SKM-1 treated with dmso at 0.1 percent for 144 hours (cell line): ENCODE measurements at regions not wholly inside any gene's neighbourhood (a gene's known extent, or its start where the extent isn't known, plus 50 kb on each side); places are given as distances from the start of the nearest gene placed in this dataset.

Source experiments
- DNase-seq: peaks from one replicate; lab custom pipeline; 2025; ENCODE audit not compliant: unreplicated experiment; lab: John Stamatoyannopoulos, UW

DNA sequence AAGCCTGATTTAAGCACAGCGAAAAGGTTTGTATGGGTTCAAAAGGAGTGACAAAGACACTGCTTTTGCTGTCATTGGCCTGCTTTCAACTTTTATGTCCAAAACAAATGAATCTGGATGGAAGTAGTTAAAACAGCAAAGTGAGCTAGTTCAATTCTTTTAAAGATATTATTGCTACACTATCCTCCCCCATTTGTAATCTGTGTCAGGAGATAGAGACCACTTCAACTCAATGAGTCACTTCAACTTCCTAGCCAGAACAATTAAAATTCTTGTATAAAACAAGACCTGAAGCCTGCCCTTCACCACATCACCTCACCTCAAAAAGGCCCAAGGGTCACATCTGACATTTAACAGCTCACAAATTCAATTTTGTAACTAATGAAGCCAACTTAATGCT is 364.1 kb upstream of the LYPLAL1 start:
- DNase-seq, result no peak

DNA sequence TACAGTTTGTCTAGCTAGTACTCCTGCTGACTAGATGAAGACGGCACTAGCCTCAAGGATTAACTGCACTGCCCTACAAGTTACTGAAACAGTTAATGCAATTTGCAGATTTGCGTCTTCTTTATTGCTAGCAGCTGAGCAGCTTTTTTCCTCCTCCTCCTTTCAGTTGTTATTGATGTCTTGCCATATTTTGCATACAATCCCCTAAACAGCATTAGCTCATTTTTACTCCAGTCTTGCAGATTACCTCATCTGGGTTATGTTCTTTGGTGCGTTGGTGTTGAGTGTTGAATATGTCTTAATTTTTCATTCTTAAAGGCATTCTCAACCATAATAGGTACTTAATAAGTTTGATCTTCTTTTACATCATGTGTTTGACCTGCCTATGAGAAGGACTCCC is 363.4 kb upstream of the LYPLAL1 start:
- DNase-seq, result no peak

DNA sequence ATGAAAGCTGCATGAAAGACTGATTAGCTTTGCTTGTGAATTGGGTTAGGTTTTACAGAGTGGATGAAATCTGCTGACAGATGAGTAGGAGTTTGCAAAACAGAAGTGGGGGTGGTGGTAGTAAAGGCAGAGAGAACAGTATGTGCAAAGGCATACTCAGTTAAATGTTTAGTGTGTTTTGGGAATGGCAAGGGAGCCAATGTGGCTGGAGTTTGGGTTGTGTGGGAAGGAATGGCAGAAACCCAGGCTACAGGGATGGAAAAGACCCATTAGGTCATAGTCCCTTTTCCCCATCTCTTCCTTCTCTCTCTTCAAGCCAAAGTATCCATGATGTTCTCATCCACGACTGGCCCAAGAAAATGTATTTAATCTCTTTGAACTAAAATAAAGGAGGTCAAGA is 362.2 kb upstream of the LYPLAL1 start:
- DNase-seq, result no peak

DNA sequence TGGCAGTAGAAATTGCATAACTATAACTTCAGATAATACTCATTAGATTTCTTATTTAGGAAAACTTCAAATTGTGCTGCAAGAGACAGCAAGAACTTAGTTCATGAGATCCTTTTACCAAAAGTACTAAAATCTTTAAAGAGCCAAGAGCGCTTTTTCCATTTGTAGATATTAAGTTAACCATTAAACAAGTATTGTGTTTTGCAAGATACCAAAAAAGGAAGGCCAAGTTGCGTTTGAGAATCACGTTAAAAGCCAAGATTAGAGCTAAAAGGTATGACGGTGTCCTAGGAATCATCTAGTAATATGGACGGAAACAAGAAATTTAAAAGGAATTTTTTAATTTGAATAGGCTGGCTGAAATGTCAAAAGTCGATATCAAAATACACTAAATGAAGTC is 361.3 kb upstream of the LYPLAL1 start:
- DNase-seq, result no peak

DNA sequence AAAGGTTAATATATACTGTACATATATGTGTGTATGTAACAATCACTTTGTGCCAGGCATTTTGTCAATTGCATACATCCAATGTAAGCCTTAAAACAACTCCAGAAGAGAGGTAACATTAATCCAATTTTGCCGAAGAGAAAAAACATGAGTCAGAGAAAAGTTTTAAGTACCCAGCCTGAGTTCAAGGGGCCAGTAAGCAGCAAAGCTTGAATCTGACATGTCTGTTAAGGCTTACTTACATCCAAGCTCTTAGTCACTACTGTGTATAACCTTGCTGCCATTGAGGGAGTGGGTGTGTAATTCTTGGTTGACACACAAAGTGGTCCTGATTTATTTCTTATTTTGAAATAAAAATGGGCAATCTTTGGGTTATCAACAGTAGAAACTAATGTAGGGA is 360.4 kb upstream of the LYPLAL1 start:
- no peak for DNase-seq

DNA sequence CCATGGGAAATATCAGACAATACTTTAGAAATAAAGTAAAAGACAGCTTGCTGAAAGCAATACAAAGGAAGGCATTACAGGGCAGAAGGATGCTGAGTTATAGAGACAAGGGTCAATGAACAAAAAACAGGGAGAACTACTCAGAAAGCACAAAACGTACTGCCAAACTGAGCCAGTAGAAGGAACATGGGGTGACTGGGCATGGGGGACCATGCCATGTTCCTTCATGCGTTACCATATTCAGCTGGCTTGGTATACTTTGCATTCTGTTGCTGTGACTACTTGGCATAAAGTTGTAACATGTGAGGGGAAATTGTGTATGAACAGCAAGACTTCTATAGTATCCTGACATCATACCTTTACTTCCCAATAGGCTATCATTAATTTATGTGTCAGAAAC is 358.6 kb upstream of the LYPLAL1 start:
- no peak for DNase-seq

DNA sequence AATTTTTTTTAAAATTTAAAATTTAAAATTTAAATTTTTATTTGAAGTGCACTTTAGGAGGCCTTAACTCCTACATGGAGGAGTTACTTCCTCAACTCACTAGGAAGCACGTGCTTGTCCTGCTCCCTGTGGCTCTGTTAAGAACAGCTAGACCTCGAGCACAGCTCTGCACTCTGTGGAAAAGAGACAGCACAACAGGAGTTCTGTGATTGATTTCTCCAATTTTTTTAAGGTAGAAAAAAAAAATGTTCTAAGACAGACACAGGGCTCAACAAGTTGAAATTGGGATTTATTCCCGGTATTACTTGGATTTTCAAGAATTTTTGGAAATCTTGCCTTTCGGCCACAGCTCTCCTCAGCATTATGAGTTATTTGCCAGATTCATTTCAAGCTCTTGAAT is 356.6 kb upstream of the LYPLAL1 start:
- no peak for DNase-seq

DNA sequence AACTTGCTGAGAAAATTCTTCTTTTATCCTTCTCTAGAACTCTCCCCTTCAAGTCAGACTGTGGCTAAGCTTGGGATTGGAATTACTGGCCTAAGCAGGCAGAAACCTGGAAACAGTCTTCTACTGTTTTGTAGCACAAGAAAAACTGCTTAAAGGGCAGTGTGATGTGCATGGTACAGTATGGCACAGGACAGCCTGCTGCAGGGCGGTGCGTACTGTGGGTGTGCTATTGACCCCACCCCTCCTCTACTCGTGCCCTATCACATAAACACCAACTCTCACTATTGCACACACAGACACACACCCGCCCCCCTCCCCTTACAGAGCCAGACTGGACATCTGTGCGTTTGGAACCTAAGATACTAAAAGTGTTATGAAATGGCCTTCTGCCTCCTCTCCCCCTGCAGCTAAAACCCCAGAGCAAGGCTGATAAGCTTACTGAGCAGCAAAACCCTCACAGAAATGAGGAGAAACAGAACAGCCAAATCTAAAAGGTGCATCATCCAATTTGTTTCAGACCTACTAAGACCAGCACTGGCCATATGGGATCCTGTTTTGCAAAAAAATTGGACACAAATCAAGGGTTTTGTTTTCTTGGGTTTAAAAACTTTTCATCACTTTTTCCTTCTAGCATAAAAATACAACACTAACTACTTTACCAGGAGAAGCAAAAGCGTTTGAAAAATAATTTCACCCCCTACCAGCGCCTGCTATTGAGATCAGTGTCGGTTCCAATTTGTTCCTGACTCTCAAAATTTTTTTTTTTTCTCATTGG is 355.8 kb upstream of the LYPLAL1 start:
- DNase-seq, result no peak

DNA sequence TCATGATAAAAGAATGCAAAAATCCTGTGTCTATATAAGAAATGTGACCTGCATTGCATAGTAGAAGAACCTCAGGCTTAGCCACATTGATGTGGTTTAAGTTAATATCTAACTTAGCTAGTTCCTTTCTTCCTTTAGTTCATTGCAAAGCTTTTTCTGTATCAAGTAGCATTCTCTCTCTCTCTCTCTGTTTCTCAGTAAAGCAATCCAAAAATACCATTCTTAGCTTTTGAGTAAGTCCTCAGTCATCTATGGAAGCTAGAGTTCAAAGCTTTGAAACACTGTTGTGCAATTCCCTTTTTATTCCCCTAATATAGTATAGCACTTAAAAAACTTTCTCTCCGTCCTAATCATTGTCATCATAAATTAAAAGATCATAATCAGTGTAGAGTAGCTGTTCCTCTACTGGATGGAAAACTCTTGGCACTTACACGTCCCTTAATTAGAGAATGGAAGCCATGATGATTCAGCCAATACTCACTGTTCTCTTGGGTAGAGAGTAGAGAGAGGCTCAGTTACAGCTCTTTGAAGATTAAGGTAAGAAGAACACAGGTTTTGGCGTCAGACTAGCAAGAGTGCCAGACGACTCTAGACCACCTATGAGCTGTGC is 350.3 kb upstream of the LYPLAL1 start:
- no peak for DNase-seq

DNA sequence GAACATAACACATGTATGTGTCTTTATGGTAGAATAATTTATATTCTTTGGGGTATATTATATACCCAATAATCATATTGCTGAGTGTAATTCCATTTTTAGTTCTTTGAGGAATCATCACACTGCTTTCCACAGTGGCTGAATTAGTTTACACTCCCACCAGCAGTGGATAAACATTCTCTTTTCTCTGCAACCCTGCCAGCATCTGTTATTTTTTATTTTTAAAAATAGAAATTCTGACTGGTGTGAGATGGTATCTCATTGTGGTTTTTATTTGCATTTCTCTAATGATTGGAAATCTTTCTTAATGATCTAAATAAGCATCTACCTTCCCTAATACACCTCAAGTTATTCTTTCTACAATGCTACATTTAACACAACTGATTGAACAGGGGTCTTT is 346.2 kb upstream of the LYPLAL1 start:
- no peak for DNase-seq

DNA sequence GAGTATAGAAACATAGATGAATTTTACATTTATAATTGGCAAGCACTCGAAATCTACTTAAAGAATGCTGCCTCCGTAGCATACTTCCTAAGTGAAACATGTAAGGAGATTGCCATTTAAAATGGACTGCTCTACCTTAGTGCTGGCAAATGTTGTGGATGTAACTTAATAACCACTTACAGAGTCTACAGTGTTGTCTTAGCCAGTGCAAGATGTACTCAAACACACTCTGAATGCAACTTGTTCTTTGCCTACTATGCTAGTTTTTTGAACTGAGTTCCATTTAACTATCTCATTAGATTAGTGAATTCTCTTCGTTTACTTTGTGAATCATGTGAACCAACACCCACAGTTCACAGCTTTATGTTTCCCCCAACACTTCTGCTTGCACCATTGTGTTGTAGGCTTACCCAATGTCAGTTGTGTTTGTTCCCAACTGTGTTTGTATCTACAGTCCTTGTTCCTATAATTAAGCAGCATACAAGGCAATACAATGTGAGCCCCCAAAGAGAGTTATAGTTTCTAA is 345.5 kb upstream of the LYPLAL1 start:
- no peak for DNase-seq

DNA sequence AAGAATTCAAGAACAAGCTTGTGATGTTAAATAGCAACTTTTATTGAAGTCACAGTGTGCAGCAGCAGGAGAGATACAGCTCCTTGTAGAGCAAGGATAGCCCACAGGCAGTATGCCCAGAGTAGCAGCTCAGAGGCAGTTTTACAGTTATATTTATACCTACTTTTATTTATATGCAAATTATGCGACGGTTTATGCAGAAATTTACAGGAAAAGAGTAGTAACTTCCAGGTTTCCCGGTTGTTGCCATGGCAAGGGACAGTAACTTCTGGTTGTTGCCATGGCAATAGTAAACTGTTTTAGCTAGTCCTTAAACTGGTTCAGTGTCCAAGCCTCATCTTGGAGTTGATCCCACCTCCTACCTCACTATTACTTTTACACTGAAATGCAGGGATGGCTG is 344.6 kb upstream of the LYPLAL1 start:
- DNase-seq, result no peak

DNA sequence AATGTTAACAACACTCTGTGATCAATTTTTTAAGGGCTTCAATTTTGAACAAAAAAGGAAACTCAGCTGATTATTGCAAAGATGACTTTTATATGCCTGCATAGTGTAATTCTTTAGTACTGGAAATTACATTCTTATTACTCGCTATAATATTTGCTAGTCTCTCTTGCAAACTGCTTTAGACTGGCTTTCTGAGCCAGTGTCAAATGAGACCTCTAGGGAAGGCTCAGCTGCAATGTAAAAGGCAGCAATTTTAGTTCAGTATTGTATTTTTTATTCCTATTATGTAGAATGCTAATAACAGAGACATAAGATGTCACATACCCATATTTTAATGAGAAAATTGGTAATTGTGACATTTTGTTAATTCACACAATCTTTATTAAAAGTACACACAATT is 338.1 kb upstream of the LYPLAL1 start:
- no peak for DNase-seq

DNA sequence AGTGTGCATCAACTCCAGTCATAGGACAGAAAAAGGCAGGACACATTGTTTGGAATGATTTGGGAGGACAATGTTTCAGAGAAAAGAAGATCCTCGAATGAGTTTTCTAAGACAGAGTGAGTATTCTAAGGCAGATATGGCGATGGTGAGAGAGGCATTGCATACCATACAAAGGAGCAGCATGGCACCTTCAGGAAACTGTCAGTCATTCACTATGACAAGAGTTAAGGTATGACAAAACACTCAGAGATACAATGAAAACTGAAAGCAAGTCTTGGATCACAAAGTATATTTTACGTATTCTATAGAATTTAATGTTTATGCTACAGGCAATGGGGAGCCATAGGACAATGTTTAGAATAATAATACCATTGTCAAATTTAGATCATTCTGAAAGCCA is 337.4 kb upstream of the LYPLAL1 start:
- no peak for DNase-seq

DNA sequence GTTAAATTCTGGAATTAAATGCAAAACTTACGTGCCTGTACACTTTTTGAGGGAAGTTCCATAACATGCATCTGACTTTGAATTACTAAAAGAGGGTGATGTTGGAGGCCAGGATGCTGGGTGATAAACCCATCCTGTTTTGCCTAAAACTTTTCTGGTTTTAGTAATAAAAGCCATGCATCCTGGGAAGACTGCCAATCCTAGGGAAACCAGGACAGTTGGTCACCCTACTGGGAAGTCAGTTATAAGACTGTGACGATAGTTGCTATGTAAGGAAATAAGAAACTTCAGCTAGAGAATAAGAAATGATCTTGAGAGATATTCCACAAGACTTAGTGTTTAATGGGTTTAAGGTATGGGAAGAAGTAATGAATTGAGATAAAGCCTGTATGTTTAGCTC is 336.6 kb upstream of the LYPLAL1 start:
- DNase-seq, result no peak

DNA sequence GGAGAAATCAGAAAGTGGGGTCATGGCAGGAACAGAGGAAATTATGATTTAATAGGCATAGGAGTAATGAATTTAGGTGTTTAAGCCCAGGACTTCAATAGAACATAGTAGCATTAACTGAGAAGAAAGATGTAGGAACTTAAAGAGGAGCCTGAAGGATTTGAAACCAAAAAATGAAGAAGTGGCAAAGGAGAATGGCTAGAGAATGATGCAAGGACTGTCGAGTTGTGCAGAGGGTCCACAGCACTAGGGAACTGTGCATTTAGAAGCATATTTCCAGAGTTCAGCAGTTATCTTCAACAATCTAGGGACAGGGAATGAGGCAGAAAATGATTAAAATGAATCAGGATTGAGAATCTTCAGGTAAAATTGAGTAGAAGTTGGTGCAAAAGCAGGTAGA is 328.1 kb upstream of the LYPLAL1 start:
- peak; percentile 60 for DNase-seq

DNA sequence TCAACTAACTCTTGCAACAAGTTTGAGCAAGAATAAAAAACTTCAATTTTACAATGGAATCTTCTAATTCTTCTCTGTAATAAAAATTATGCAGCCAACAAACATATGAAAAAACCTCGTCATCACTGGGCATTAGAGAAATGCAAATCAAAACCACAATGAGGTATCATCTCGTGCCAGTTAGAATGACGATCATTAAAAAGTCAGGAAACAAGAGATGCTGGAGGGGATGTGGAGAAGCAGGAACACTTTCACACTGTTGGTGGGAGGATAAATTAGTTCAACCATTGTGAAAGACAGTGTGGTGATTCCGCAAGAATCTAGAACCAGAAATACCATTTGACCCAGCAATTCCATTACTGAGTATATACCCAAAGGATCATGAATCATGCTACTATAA is 327.5 kb upstream of the LYPLAL1 start:
- DNase-seq, result no peak

DNA sequence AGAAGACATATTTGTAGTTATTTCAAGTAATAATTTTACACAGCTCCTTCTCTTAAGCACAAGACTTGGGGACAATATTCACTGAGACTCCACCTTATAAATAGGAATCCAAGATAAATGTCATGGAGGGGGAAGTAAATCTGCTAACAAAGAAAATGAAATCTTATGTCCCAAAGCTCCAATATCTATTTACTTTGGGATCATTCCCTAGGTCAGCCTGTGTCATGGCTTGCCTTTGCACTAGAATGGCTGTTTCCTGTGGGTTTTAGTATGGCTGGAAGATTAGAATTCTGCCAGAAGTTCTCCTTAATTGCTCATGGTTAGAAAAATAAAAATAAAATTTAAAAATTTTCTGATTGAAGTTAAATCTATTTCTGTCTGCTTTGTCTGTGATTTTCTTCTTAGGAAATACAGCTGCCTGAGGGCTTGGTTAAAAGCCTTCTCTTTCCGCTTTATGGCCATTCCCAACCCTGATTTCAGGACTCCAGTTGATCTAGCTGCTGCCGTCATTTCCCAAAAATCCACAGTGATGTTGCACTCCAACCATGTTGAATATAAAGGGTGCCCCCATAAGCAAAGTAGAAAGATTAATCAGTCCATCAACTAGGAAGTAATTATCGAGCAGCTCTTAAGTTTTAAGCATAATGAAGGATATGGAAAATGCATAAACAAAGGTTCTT is 326.4 kb upstream of the LYPLAL1 start:
- no peak for DNase-seq

DNA sequence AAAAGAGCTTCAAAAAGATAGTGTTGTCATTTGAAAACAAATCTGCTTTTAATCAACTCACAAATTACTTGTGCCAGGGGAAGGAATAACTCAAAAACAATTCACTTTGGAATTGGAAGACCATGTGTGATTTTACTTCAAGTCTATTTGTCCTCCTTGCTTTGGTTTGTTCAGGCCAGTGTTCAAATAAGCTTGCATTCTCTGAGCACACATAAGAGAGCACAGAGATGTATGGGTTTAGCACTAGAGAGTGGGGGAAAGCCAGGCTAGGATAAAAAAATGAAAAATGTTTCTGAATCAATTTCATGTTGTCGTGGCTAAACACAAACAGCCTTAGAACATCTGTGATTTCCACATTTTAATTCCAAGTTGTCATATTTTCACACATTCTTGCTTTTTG is 325.7 kb upstream of the LYPLAL1 start:
- DNase-seq, result no peak

DNA sequence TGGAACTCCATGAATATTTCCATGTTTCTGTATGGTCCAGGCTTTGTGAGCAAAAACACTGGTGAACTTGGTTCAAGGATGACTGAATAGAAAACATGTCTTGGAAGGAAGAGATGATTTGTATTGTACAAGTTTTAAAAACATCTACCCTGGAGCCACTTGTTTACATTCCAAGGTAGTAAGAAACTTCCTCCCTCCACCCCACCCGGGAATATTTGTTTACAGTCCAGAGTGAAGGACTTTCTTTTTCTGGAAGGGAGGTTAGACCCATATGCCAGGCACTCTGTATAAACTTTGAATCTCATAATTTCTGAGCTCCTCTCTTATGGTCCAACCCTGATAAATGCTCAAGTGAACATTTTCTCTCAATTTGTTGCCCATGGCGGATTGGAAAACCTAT is 323.3 kb upstream of the LYPLAL1 start:
- DNase-seq, result no peak

DNA sequence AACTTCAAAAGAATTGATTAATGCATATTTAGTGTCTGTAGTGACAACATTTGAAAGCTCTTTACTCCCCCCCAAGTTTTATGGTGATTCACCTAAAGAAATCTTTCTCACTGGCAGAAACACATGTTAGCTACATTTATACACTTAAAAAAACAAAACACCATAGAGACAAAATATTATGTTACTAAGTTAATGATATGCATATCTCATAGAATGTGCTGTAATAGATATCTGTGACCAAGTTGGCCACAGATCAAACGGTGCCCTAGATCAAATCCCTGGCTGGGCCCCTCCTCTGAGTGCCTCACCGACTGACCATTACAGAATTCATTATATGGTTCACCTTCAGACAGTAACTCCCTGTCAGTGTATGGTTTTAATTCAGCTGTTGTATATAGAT is 322.1 kb upstream of the LYPLAL1 start:
- DNase-seq, result no peak

DNA sequence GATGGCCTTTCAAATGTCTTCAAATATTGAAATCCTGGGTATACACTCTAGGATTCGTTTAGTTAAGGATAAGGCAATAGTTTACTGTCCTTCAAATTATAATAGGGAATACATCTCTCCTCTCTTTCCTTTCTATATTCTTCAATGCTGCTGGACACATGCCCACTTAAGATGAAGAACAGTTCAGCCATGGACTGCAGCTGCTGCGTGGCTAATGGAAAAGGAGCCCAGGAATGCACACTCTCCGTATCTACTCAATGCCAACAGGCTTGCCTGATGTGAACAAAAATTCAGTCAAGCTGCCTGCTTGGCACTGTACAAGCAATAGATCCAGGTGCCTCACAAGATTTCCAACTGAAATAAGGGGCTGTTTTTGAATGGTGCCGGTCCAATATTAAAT is 321.2 kb upstream of the LYPLAL1 start:
- no peak for DNase-seq
